Astrocyte of the spinal cord (primary cell): ENCODE measurements at regions not wholly inside any gene's neighbourhood (a gene's known extent, or its start where the extent isn't known, plus 50 kb on each side); places are given as distances from the start of the nearest gene placed in this dataset.

Experiments used
- DNase-seq: peaks from one replicate; pipeline ENCODE4 v3.0.0; 2011; ENCODE audit warnings: low read depth, low spot score
- H3K4me3 ChIP-seq: 2 replicates; pipeline ENCODE4 v1.5.1; 2011; ENCODE audit warnings: low read depth, mild to moderate bottlenecking, low read length, moderate library complexity
- in situ Hi-C: cut with HindIII; loops from 2 replicates; pipeline ENCODE4 v1.10.0; 2017; ENCODE audit warnings: low sequenced_read_pairs
- TF ChIP-seq, protein P1 (sequence below): IDR thresholded peaks from 2 replicates; pipeline ENCODE4 v1.5.1; 2012; ENCODE audit warnings: low read depth, mild to moderate bottlenecking, low read length, inconsistent platforms

DNA sequence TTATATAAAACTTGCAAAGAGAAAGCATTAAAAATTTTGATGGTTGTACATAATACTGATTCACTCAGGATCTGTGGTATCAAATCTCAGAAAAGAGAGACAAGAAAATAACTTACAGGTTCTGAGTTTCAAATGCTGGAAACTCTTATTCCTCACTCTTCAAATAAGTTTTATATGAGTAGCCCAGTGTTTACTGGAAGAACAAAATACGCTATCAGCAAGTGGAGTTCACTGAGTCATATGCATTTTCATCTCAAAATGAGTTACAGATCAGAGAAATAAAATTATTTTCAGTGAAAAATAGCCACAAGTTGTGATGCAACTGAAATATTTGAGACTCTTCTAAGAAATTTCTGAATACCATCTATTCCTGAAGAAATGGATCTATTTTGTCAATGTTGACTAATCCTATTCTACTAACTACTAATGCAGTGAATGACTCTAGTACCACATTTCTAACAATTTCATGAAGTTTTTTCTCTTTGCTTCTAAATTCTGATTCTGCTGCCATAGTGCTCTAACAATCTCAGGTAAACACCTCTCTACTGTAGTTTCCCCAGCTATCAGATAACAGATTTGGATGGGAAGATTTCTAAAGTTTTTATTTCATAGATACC, 391.7 kb downstream of the ZEB2 start:
- in situ Hi-C loops = no loop called here
- no peak overlapping the region for H3K4me3 ChIP-seq
- DNase-seq = no peak
- TF ChIP-seq, protein P1, sequence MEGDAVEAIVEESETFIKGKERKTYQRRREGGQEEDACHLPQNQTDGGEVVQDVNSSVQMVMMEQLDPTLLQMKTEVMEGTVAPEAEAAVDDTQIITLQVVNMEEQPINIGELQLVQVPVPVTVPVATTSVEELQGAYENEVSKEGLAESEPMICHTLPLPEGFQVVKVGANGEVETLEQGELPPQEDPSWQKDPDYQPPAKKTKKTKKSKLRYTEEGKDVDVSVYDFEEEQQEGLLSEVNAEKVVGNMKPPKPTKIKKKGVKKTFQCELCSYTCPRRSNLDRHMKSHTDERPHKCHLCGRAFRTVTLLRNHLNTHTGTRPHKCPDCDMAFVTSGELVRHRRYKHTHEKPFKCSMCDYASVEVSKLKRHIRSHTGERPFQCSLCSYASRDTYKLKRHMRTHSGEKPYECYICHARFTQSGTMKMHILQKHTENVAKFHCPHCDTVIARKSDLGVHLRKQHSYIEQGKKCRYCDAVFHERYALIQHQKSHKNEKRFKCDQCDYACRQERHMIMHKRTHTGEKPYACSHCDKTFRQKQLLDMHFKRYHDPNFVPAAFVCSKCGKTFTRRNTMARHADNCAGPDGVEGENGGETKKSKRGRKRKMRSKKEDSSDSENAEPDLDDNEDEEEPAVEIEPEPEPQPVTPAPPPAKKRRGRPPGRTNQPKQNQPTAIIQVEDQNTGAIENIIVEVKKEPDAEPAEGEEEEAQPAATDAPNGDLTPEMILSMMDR = no peak

DNA sequence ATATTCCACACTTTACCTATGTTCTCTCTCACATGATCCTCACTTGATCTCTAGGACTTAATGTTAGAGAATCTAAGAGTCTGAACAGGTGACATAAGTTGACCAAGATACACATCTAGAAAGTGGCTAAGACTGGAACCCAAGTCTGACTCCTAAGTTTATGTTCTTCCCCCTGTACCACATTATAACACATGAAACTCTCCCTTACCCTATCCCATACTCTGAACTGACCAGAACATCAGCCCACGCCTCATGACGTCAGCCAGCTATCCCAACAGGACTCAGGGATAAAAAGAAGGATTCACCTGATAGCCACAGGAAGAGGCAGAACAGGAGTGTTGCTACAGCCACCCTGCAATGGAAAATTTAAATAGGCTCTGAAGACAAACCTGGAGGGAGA, 392.2 kb downstream of the ZEB2 start:
- in situ Hi-C loops = no loop called here
- no peak overlapping the region for H3K4me3 ChIP-seq
- TF ChIP-seq, protein P1 = no peak
- DNase-seq = no peak

DNA sequence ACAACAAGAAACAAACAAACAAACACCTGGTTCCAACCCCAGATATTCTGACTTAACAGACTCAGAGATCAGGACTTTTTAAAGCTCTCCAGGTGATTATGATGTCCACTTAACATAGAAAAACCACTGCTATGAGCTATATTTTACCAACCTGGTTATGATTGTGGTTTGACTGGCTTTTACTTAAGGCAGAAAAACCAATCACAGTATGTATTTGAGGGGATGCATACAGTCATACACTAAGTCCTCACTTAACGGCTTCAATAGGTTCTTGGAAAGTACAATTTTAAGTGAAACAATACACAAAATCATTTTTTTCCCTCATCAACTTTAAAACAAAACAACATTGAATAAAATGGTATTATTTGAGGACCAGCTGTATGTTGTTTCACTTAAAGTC, 393.6 kb downstream of the ZEB2 start:
- TF ChIP-seq, protein P1 = no peak
- H3K4me3 ChIP-seq = no peak overlapping the region
- DNase-seq = no peak
- in situ Hi-C loops = no loop called here

DNA sequence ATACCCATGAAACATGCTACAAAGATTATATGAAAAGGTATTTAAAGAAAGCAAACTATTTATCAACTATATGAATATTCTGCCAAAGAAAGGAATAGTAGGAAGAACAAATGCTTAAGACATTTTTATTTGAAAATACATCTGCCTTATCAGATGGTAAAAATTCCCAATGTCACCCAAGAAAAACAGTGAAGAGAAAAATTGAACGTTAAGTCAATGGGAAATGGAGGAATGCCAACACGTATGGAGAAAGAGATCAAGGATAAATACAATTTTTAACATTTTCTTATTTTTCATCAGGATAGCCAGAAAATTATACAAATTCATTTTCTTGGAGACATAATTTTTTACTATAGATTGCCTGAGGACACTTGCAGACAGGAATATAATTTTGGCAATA, 394.2 kb downstream of the ZEB2 start:
- in situ Hi-C loops = no loop called here
- no peak for DNase-seq
- H3K4me3 ChIP-seq = no peak overlapping the region
- TF ChIP-seq, protein P1 = no peak

DNA sequence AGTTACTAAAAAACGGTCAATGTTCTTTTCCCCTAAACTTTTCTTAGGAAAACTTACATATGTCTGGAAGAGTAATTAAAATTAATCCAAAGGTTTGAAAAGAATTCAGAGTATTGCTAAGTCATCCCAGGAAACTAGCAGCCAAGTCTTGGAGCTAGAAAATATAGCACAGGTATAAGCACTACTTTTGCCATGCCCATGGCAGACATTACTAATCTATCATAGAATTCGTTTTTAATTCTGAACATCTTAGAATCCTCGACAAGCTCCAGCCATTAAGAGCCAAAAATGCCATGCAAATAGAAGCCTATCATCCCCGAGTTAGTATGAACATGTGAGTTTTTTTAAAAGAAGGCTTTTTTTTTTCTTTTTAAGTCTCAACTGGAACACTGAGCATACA, 395.0 kb downstream of the ZEB2 start:
- H3K4me3 ChIP-seq = no peak overlapping the region
- TF ChIP-seq, protein P1 = no peak
- in situ Hi-C loops = no loop called here
- no peak for DNase-seq

DNA sequence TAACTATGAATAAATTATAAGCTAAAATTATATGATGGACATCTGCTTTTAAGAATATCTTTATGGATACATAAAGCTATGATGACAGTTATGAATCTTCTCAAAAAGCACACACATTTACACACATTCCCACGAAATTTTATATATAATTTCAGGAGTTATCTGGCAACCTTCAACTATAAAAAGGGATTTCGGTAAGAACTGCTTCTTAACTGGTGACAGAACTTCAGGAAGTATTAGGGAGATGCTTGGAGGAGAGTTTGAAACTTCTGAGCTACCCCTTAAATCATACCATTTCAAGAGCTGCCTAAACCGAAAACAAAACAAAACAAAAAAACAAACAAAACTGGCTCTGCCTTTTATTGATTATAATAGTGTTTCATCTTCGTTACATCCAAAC, 399.4 kb downstream of the ZEB2 start:
- TF ChIP-seq, protein P1 = no peak
- DNase-seq = no peak
- in situ Hi-C loops = no loop called here
- H3K4me3 ChIP-seq = no peak overlapping the region

DNA sequence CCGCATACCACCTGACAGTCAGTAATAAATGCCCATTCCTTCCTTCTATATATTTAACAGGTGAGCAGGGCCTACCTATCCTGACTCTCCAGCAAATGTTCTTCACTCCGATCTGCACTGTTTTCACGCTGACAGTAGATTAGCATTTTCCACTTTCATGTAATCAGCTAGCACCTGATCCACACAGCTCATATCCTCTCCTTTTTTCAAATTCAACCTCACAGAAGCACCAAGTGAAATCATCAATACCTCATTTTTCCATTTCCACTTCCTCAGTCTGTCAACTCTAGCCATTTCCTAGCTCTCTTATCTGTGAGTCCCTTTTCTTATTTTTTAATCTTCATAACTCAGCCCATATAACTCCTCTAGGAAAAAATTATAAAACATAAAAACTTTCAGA, 402.8 kb downstream of the ZEB2 start:
- in situ Hi-C loops = no loop called here
- TF ChIP-seq, protein P1 = no peak
- no peak for DNase-seq
- H3K4me3 ChIP-seq = no peak overlapping the region
